ENCODE measurements at regions not wholly inside any gene's neighbourhood (a gene's known extent, or its start where the extent isn't known, plus 50 kb on each side); places are given as distances from the start of the nearest gene placed in this dataset.

- H3K4me3 ChIP-seq, result no peak overlapping the region
- no peaks in the 10 kb centered on the region for H3K27me3 ChIP-seq
- intact Hi-C loops (cut with DNase I), result no loop called here
- no peaks in the 10 kb centered on the region for H3K9me3 ChIP-seq
- DNase-seq (ENCODE audit: extremely low spot score), result no peak
- no peak overlapping the region for H3K27ac ChIP-seq (replicated peaks in 1 of 4)
- 82% methylated on average over 7 of the region's 7 CpGs for WGBS
- no peaks in the 10 kb centered on the region for H3K4me1 ChIP-seq
- no peaks in the 10 kb centered on the region for H3K36me3 ChIP-seq
- TF ChIP-seq, protein P1, sequence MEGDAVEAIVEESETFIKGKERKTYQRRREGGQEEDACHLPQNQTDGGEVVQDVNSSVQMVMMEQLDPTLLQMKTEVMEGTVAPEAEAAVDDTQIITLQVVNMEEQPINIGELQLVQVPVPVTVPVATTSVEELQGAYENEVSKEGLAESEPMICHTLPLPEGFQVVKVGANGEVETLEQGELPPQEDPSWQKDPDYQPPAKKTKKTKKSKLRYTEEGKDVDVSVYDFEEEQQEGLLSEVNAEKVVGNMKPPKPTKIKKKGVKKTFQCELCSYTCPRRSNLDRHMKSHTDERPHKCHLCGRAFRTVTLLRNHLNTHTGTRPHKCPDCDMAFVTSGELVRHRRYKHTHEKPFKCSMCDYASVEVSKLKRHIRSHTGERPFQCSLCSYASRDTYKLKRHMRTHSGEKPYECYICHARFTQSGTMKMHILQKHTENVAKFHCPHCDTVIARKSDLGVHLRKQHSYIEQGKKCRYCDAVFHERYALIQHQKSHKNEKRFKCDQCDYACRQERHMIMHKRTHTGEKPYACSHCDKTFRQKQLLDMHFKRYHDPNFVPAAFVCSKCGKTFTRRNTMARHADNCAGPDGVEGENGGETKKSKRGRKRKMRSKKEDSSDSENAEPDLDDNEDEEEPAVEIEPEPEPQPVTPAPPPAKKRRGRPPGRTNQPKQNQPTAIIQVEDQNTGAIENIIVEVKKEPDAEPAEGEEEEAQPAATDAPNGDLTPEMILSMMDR (IDR thresholded peaks at IDR 0.05), result no peak
- TF ChIP-seq EP300 (IDR thresholded peaks at IDR 0.05) (no peak), POLR2A (IDR thresholded peaks at IDR 0.05; ENCODE audit: low read depth) (no peak), POLR2AphosphoS5 (IDR thresholded peaks at IDR 0.05) (no peak)
These were observed 411.4 kb downstream of the LIG4 start for GRCh38 chr13:107803822-107804495.

DNA sequence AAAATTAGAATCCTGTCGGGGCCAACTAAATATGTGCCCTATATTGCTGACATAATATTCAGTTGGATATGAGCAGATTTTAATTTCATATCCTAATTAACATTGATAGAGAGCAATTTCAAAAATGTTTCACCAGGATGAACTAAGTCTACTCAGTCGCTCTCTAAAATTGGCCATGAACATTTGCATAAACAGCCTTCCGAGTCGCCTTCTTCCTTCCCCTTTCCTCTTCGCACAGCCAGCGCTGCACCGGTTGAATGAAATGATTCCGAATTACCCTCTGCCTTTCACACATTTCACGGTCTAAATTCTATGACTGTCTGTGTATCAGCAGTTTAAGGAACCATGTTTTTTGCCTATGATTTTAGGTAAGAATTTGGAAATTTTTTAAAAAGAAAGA is 413.7 kb downstream of the LIG4 start:
- no peak for TF ChIP-seq EP300 (IDR thresholded peaks at IDR 0.05)
- no peak for TF ChIP-seq POLR2A (IDR thresholded peaks at IDR 0.05; ENCODE audit: low read depth)
- TF ChIP-seq, protein P1 (IDR thresholded peaks at IDR 0.05), result no peak
- no peak for TF ChIP-seq POLR2AphosphoS5 (IDR thresholded peaks at IDR 0.05)
- WGBS, result 74% methylated on average over 9 of the region's 9 CpGs
- H3K4me1 ChIP-seq, result no peaks in the 10 kb centered on the region

DNA sequence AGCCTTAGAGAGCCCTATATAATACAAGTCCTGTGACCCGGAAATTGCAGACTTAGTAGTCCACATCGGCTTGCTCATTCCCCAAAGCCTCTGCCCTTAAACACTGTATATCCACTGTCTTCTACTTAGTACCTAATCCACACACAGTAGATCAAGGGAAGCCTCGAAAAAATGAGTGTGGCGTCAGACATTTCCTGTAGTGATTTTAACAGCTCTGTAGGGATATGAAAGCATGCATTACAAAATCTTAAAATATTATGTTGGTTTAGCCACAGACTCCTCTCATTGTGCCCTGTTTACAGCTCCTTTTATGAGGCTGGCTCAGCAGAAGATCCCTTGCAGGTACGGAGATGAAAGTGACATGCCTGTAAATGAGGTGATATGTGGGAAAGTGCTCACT is 416.3 kb downstream of the LIG4 start:
- no peaks in the 10 kb centered on the region for H3K4me1 ChIP-seq
- no peak for DNase-seq (ENCODE audit: extremely low spot score)
- H3K36me3 ChIP-seq, result no peaks in the 10 kb centered on the region
- WGBS, result 42% methylated on average over 5 of the region's 5 CpGs
- TF ChIP-seq, protein P1 (IDR thresholded peaks at IDR 0.05), result no peak
- TF ChIP-seq EP300 (IDR thresholded peaks at IDR 0.05) (no peak), POLR2A (IDR thresholded peaks at IDR 0.05; ENCODE audit: low read depth) (no peak)
- no peaks in the 10 kb centered on the region for H3K27me3 ChIP-seq
- no peak overlapping the region for H3K27ac ChIP-seq (replicated peaks in 1 of 4)
- H3K4me3 ChIP-seq, result no peak overlapping the region
- intact Hi-C loops (cut with DNase I), result no loop called here
- H3K9me3 ChIP-seq, result no peaks in the 10 kb centered on the region

More for the DNA sequence above, 413.7 kb downstream of the LIG4 start:
- Histone ChIP-seq H3K36me3 (no peaks in the 10 kb centered on the region), H3K9me3 (no peaks in the 10 kb centered on the region), H3K27me3 (no peaks in the 10 kb centered on the region), H3K4me3 (no peak overlapping the region), H3K27ac (replicated peaks in 1 of 4) (no peak overlapping the region)
- intact Hi-C loops (cut with DNase I), result no loop called here
- no peak for DNase-seq (ENCODE audit: extremely low spot score)

- TF ChIP-seq EP300 (IDR thresholded peaks at IDR 0.05), result no peak
- no peak for TF ChIP-seq POLR2A (IDR thresholded peaks at IDR 0.05; ENCODE audit: low read depth)
- TF ChIP-seq, protein P1 (IDR thresholded peaks at IDR 0.05), result no peak
- no peak for TF ChIP-seq POLR2AphosphoS5 (IDR thresholded peaks at IDR 0.05)
- no peak for DNase-seq (ENCODE audit: extremely low spot score)
- intact Hi-C loops (cut with DNase I), result no loop called here
- WGBS, result 86% methylated on average over 1 of the region's 1 CpG
- H3K9me3 ChIP-seq, result no peaks in the 10 kb centered on the region
- H3K36me3 ChIP-seq, result no peaks in the 10 kb centered on the region
- H3K27ac ChIP-seq (replicated peaks in 1 of 4), result no peak overlapping the region
- no peaks in the 10 kb centered on the region for H3K27me3 ChIP-seq
- H3K4me3 ChIP-seq, result no peak overlapping the region
- no peaks in the 10 kb centered on the region for H3K4me1 ChIP-seq
These were observed 424.9 kb downstream of the LIG4 start for GRCh38 chr13:107790397-107790796.
